ENCODE measurements at regions not wholly inside any gene's neighbourhood (a gene's known extent, or its start where the extent isn't known, plus 50 kb on each side); places are given as distances from the start of the nearest gene placed in this dataset.
A peak's percentile ranks its signal among the peaks of the same experiment; 100 is the strongest.
"Not testable (repeated sequence)": the region's sequence is repeated elsewhere in the genome, so short reads cannot be mapped to it uniquely, and the experiment has no call there.

GRCh38 chr6:28789553-28790083 is 134.2 kb downstream of the TRIM27 start:
- TF ChIP-seq CTCF (IDR thresholded peaks at IDR 0.05) (no peak), POLR2A (IDR thresholded peaks at IDR 0.05) (no peak)
- peaks cover 78% of the 10 kb centered on the region for H3K27me3 ChIP-seq
- peak in 1 of 7 donors; percentile 49 for DNase-seq
- H3K27ac ChIP-seq, result no peak overlapping the region
- H3K4me1 ChIP-seq (replicated peaks in 1 of 2), result peaks cover 5 to 7% of the 10 kb centered on the region in 2 donors
- H3K36me3 ChIP-seq (replicated peaks in 1 of 2), result no peaks in the 10 kb centered on the region
- peak overlapping the region in 1 of 4 donors; percentile 49 for H3K4me3 ChIP-seq
- no peaks in the 10 kb centered on the region for H3K9me3 ChIP-seq (replicated peaks in 1 of 3)
- 5 to 8% (median 6%) methylated on average over 20 of the region's 20 CpGs for WGBS, 4 donors
- intact Hi-C loops (cut with DNase I), result no loop called here

- DNase-seq, result no peak
- peaks cover 5 to 7% of the 10 kb centered on the region in 2 donors for H3K4me1 ChIP-seq (replicated peaks in 1 of 2)
- intact Hi-C loops (cut with DNase I), result no loop called here
- H3K27me3 ChIP-seq, result peaks cover 75% of the 10 kb centered on the region
- WGBS, 4 donors, result 24 to 37% (median 30%) methylated on average over 6 of the region's 6 CpGs
- H3K4me3 ChIP-seq, result no peak overlapping the region
- H3K27ac ChIP-seq, result no peak overlapping the region
- H3K36me3 ChIP-seq (replicated peaks in 1 of 2), result no peaks in the 10 kb centered on the region
- TF ChIP-seq POLR2A (IDR thresholded peaks at IDR 0.05), result no peak
- TF ChIP-seq CTCF (IDR thresholded peaks at IDR 0.05), result no peak
- no peaks in the 10 kb centered on the region for H3K9me3 ChIP-seq (replicated peaks in 1 of 3)
Observed at GRCh38 chr6:28791002-28791383, 132.8 kb downstream of the TRIM27 start.

GRCh38 chr6:28794175-28795002 is 129.4 kb downstream of the TRIM27 start:
- H3K36me3 ChIP-seq (replicated peaks in 1 of 2), result no peaks in the 10 kb centered on the region
- TF ChIP-seq CTCF (IDR thresholded peaks at IDR 0.05) (no peak), POLR2A (IDR thresholded peaks at IDR 0.05) (no peak)
- H3K27ac ChIP-seq, result no peak overlapping the region
- peaks cover 4 to 6% of the 10 kb centered on the region in 2 donors for H3K4me1 ChIP-seq (replicated peaks in 1 of 2)
- intact Hi-C loops (cut with DNase I), result no loop called here
- DNase-seq, result no peak
- H3K9me3 ChIP-seq (replicated peaks in 1 of 3), result no peaks in the 10 kb centered on the region
- 3 to 5% (median 4%) methylated on average over 35 of the region's 35 CpGs for WGBS, 4 donors
- no peak overlapping the region for H3K4me3 ChIP-seq
- H3K27me3 ChIP-seq, result peaks cover 63% of the 10 kb centered on the region

- H3K4me1 ChIP-seq (replicated peaks in 1 of 2); H3K36me3 ChIP-seq (replicated peaks in 1 of 2); H3K9me3 ChIP-seq (replicated peaks in 1 of 3); H3K4me3 ChIP-seq; intact Hi-C loops (cut with DNase I); H3K27ac ChIP-seq; DNase-seq: not testable (repeated sequence)
- H3K27me3 ChIP-seq, result peaks cover 42% of the 10 kb centered on the region
- WGBS, 4 donors, result 77 to 85% (median 83%) methylated on average over 4 of the region's 4 CpGs
Observed at GRCh38 chr6:28800647-28801046, 123.1 kb downstream of the TRIM27 start.

Measured in adrenal gland (tissue), 9 donors.